T-helper 2 cell (primary cell): ENCODE measurements at regions not wholly inside any gene's neighbourhood (a gene's known extent, or its start where the extent isn't known, plus 50 kb on each side); places are given as distances from the start of the nearest gene placed in this dataset.

Experiments used
- DNase-seq, 5 experiments: peaks; one replicate each; pipeline versions ENCODE4 v3.0.0 to v3.0.0-alpha.2; 2012 to 2022

GRCh38 chr19:31610018-31610417 lies 260.8 kb upstream of the TSHZ3 start:
- DNase-seq, result no peak

GRCh38 chr19:31611046-31611877 lies 262.0 kb upstream of the TSHZ3 start:
- no peak for DNase-seq

GRCh38 chr19:31612873-31613272 lies 263.6 kb upstream of the TSHZ3 start:
- DNase-seq, result no peak

- DNase-seq, result no peak
These were observed 264.5 kb upstream of the TSHZ3 start for GRCh38 chr19:31613683-31614219.

- no peak for DNase-seq
These were observed 266.8 kb upstream of the TSHZ3 start for GRCh38 chr19:31616031-31616430.

GRCh38 chr19:31617010-31617585 lies 267.9 kb upstream of the TSHZ3 start:
- DNase-seq, result no peak

GRCh38 chr19:31625056-31625455 lies 275.8 kb upstream of the TSHZ3 start:
- DNase-seq, result no peak

- no peak for DNase-seq
These were observed 276.3 kb upstream of the TSHZ3 start for GRCh38 chr19:31625575-31625974.

GRCh38 chr19:31626941-31627340 lies 277.7 kb upstream of the TSHZ3 start:
- DNase-seq, result no peak

- DNase-seq, result no peak
These were observed 278.6 kb upstream of the TSHZ3 start for GRCh38 chr19:31627620-31628365.

GRCh38 chr19:31629579-31630363 lies 280.5 kb upstream of the TSHZ3 start:
- DNase-seq, result no peak

GRCh38 chr19:31633014-31633413 lies 283.8 kb upstream of the TSHZ3 start:
- no peak for DNase-seq

- DNase-seq, result no peak
These were observed 290.1 kb upstream of the TSHZ3 start for GRCh38 chr19:31639306-31639705.

GRCh38 chr19:31641591-31641990 lies 292.4 kb upstream of the TSHZ3 start:
- DNase-seq, result no peak

- DNase-seq, result no peak
These were observed 299.1 kb upstream of the TSHZ3 start for GRCh38 chr19:31648347-31648746.

- DNase-seq, result no peak
These were observed 307.3 kb upstream of the TSHZ3 start for GRCh38 chr19:31656507-31656906.

GRCh38 chr19:31658993-31659896 lies 310.0 kb upstream of the TSHZ3 start:
- DNase-seq, result no peak

GRCh38 chr19:31659897-31660210 lies 310.6 kb upstream of the TSHZ3 start:
- DNase-seq, result no peak

GRCh38 chr19:31664096-31664495 lies 314.9 kb upstream of the TSHZ3 start:
- DNase-seq, result no peak

GRCh38 chr19:31664997-31665396 lies 315.8 kb upstream of the TSHZ3 start:
- no peak for DNase-seq

GRCh38 chr19:31666126-31666525 lies 316.9 kb upstream of the TSHZ3 start:
- no peak for DNase-seq

GRCh38 chr19:31667106-31667505 lies 317.9 kb upstream of the TSHZ3 start:
- DNase-seq, result no peak
